Adrenal gland (tissue), 9 donors: ENCODE measurements at regions not wholly inside any gene's neighbourhood (a gene's known extent, or its start where the extent isn't known, plus 50 kb on each side); places are given as distances from the start of the nearest gene placed in this dataset.

ENCODE experiments used
- DNase-seq, 7 donors: peaks; one replicate each; pipeline ENCODE4 v3.0.0-alpha.2; 2019 to 2020
- H3K27ac ChIP-seq, 5 donors: fragments of 200-600 bp; sonication (generic) in 4 of 5; 1 replicate in 3 of 5; 2 replicates in 2 of 5; pipeline versions ENCODE4 v1.5.1 to v1.8.0; 2016 to 2020; ENCODE audit warnings: mild to moderate bottlenecking in 1 of 5
- H3K27me3 ChIP-seq: fragments of 200-600 bp; 2 replicates; pipeline ENCODE4 v1.8.0; 2021
- H3K36me3 ChIP-seq, 2 donors: fragments of 200-600 bp; replicated peaks in 1 of 2; 1 replicate in 1 of 2; 2 replicates in 1 of 2; pipeline versions ENCODE4 v1.5.1 to v1.8.0; 2018 to 2022
- H3K4me1 ChIP-seq, 2 donors: fragments of 200-600 bp; replicated peaks in 1 of 2; 1 replicate in 1 of 2; 2 replicates in 1 of 2; pipeline versions ENCODE4 v1.5.1 to v1.8.0; 2018 to 2021
- H3K4me3 ChIP-seq, 4 donors: fragments of 200-600 bp; sonication (generic) in 3 of 4; one replicate each; pipeline ENCODE4 v1.5.1; 2016 to 2018
- H3K9me3 ChIP-seq, 3 donors: fragments of 200-600 bp; sonication (generic) in 1 of 3; replicated peaks in 1 of 3; 1 replicate in 2 of 3; 2 replicates in 1 of 3; pipeline versions ENCODE4 v1.5.1 to v1.8.0; 2016 to 2021
- CTCF ChIP-seq, 6 experiments: fragments of 450-650 bp in 4 of 6; fragments of 200-600 bp in 2 of 6; sonication (generic) in 1 of 6; IDR thresholded peaks; 1 replicate in 5 of 6; 2 replicates in 1 of 6; pipeline versions ENCODE4 v1.5.1 to v1.8.0; 2016 to 2021; ENCODE audit warnings: antibody characterized with exemption in 6 of 6, mild to moderate bottlenecking in 2 of 6, moderate library complexity in 1 of 6
- POLR2A ChIP-seq, 2 donors: fragments of 450-650 bp; IDR thresholded peaks; one replicate each; pipeline ENCODE4 v1.6.1; 2017; ENCODE audit warnings: antibody characterized with exemption in 2 of 2, mild to moderate bottlenecking in 2 of 2, moderate library complexity in 1 of 2
- WGBS, 4 donors: extraction: QIAGEN DNeasy Blood & Tissue Kit in 2 of 4; methylation state at CpG; one replicate each; pipeline versions ENCODE4 v1.1.5 to v1.1.7; 2013 to 2017; 5-methylcytosine and 5-hydroxymethylcytosine counted together
- intact Hi-C, 2 donors: fragments of 100-400 bp; cut with DNase I; formaldehyde crosslinking; loops; one replicate each; pipeline versions ENCODE4 v1.14.1 to v1.15.0; 2022 to 2023
- donor health status: healthy with polysubstance abuse.
- donor health status: Bipolar disorder and iron deficiency.
- donor health status: DM: yes; HTN: yes; CAD: no.
- donor health status: DM: no; HTN: no; CAD: no.
- donor health status: DM: no; HTN: no; CAD: no.

- Histone ChIP-seq H3K27ac (no peak overlapping the region), H3K4me3 (no peak overlapping the region), H3K27me3 (no peaks in the 10 kb centered on the region), H3K4me1 (no peaks in the 10 kb centered on the region), H3K9me3 (no peaks in the 10 kb centered on the region), H3K36me3 (no peaks in the 10 kb centered on the region)
- DNase-seq, result no peak
- 67 to 77% (median 74%) methylated on average over 3 of the region's 3 CpGs for WGBS, 4 donors
- intact Hi-C loops, result no loop called here
- TF ChIP-seq CTCF (IDR thresholded peaks at IDR 0.05), result no peak
- no peak for TF ChIP-seq POLR2A (IDR thresholded peaks at IDR 0.05)
Measured at GRCh38 chr2:137748533-137748932, 215.7 kb upstream of the HNMT start.

GRCh38 chr2:137764646-137765045 is 199.6 kb upstream of the HNMT start:
- no peak for DNase-seq
- 40 to 48% (median 45%) methylated on average over 5 of the region's 5 CpGs for WGBS, 4 donors
- intact Hi-C loops, result no loop called here

GRCh38 chr2:137769406-137769805 is 194.9 kb upstream of the HNMT start:
- DNase-seq, result no peak
- TF ChIP-seq POLR2A (IDR thresholded peaks at IDR 0.05) (no peak), CTCF (IDR thresholded peaks at IDR 0.05) (no peak)
- no peaks in the 10 kb centered on the region for H3K4me1 ChIP-seq
- WGBS, 4 donors, result 37 to 57% (median 40%) methylated on average over 1 of the region's 1 CpG
- no peaks in the 10 kb centered on the region for H3K36me3 ChIP-seq
- H3K9me3 ChIP-seq, result no peaks in the 10 kb centered on the region
- intact Hi-C loops, result no loop called here
- H3K27me3 ChIP-seq, result no peaks in the 10 kb centered on the region
- H3K27ac ChIP-seq, result no peak overlapping the region
- H3K4me3 ChIP-seq, result no peak overlapping the region

More at GRCh38 chr2:137764646-137765045, 199.6 kb upstream of the HNMT start:
- Histone ChIP-seq H3K9me3 (no peaks in the 10 kb centered on the region), H3K36me3 (no peaks in the 10 kb centered on the region), H3K27ac (no peak overlapping the region), H3K4me1 (no peaks in the 10 kb centered on the region), H3K4me3 (no peak overlapping the region), H3K27me3 (no peaks in the 10 kb centered on the region)
- no peak for TF ChIP-seq CTCF (IDR thresholded peaks at IDR 0.05)
- TF ChIP-seq POLR2A (IDR thresholded peaks at IDR 0.05), result no peak

- TF ChIP-seq POLR2A (IDR thresholded peaks at IDR 0.05), result no peak
- no peak for TF ChIP-seq CTCF (IDR thresholded peaks at IDR 0.05)
- intact Hi-C loops, result no loop called here
- H3K36me3 ChIP-seq, result no peaks in the 10 kb centered on the region
- no peak overlapping the region for H3K4me3 ChIP-seq
- no peak overlapping the region for H3K27ac ChIP-seq
- no peaks in the 10 kb centered on the region for H3K4me1 ChIP-seq
- 88 to 93% (median 90%) methylated on average over 1 of the region's 1 CpG for WGBS, 4 donors
- no peak for DNase-seq
- no peaks in the 10 kb centered on the region for H3K27me3 ChIP-seq
- no peaks in the 10 kb centered on the region for H3K9me3 ChIP-seq
Measured at GRCh38 chr2:137770166-137770565, 194.1 kb upstream of the HNMT start.
